ENCODE measurements at regions not wholly inside any gene's neighbourhood (a gene's known extent, or its start where the extent isn't known, plus 50 kb on each side); places are given as distances from the start of the nearest gene placed in this dataset.

- H3K4me3 ChIP-seq, result no peak overlapping the region
- H3K27me3 ChIP-seq (replicated peaks; ENCODE audit: insufficient read depth), result no peaks in the 10 kb centered on the region
- no peak for ATAC-seq (ENCODE audit: insufficient number of reproducible peaks, low FRiP score, low read depth)
- no peak overlapping the region for H3K27ac ChIP-seq
- no peak for TF ChIP-seq CTCF (IDR thresholded peaks at IDR 0.05)
- no peaks in the 10 kb centered on the region for H3K9me3 ChIP-seq
- H3K4me1 ChIP-seq (ENCODE audit: control insufficient read depth in 1 of 2, low read depth in 2 of 2), result no peaks in the 10 kb centered on the region
- no peak for DNase-seq (ENCODE audit: low spot score)
- no peaks in the 10 kb centered on the region for H3K36me3 ChIP-seq
Measured at GRCh38 chr13:72025836-72026235, 158.8 kb upstream of the DACH1 start.

- no peak for DNase-seq (ENCODE audit: low spot score)
- Histone ChIP-seq H3K9me3 (no peaks in the 10 kb centered on the region), H3K27ac (no peak overlapping the region), H3K27me3 (replicated peaks; ENCODE audit: insufficient read depth) (no peaks in the 10 kb centered on the region), H3K36me3 (no peaks in the 10 kb centered on the region), H3K4me3 (no peak overlapping the region), H3K4me1 (ENCODE audit: control insufficient read depth in 1 of 2, low read depth in 2 of 2) (no peaks in the 10 kb centered on the region)
- no peak for TF ChIP-seq CTCF (IDR thresholded peaks at IDR 0.05)
- ATAC-seq (ENCODE audit: insufficient number of reproducible peaks, low FRiP score, low read depth), result no peak
Measured at GRCh38 chr13:72023895-72024294, 156.9 kb upstream of the DACH1 start.

- Histone ChIP-seq H3K9me3 (no peaks in the 10 kb centered on the region), H3K36me3 (no peaks in the 10 kb centered on the region), H3K4me1 (ENCODE audit: control insufficient read depth in 1 of 2, low read depth in 2 of 2) (no peaks in the 10 kb centered on the region), H3K27ac (no peak overlapping the region), H3K27me3 (replicated peaks; ENCODE audit: insufficient read depth) (no peaks in the 10 kb centered on the region), H3K4me3 (no peak overlapping the region)
- ATAC-seq (ENCODE audit: insufficient number of reproducible peaks, low FRiP score, low read depth), result no peak
- no peak for TF ChIP-seq CTCF (IDR thresholded peaks at IDR 0.05)
- no peak for DNase-seq (ENCODE audit: low spot score)
Measured at GRCh38 chr13:72005455-72005854, 138.5 kb upstream of the DACH1 start.

GRCh38 chr13:72004784-72005374 lies 137.9 kb upstream of the DACH1 start:
- H3K27ac ChIP-seq, result no peak overlapping the region
- no peak for ATAC-seq (ENCODE audit: insufficient number of reproducible peaks, low FRiP score, low read depth)
- no peaks in the 10 kb centered on the region for H3K4me1 ChIP-seq (ENCODE audit: control insufficient read depth in 1 of 2, low read depth in 2 of 2)
- no peaks in the 10 kb centered on the region for H3K9me3 ChIP-seq
- no peaks in the 10 kb centered on the region for H3K36me3 ChIP-seq
- no peaks in the 10 kb centered on the region for H3K27me3 ChIP-seq (replicated peaks; ENCODE audit: insufficient read depth)
- no peak overlapping the region for H3K4me3 ChIP-seq
- TF ChIP-seq CTCF (IDR thresholded peaks at IDR 0.05), result no peak
- DNase-seq (ENCODE audit: low spot score), result no peak

GRCh38 chr13:72004246-72004645 lies 137.2 kb upstream of the DACH1 start:
- no peak for DNase-seq (ENCODE audit: low spot score)
- Histone ChIP-seq H3K27me3 (replicated peaks; ENCODE audit: insufficient read depth) (no peaks in the 10 kb centered on the region), H3K36me3 (no peaks in the 10 kb centered on the region), H3K27ac (no peak overlapping the region), H3K4me1 (ENCODE audit: control insufficient read depth in 1 of 2, low read depth in 2 of 2) (no peaks in the 10 kb centered on the region), H3K9me3 (no peaks in the 10 kb centered on the region), H3K4me3 (no peak overlapping the region)
- TF ChIP-seq CTCF (IDR thresholded peaks at IDR 0.05), result no peak
- ATAC-seq (ENCODE audit: insufficient number of reproducible peaks, low FRiP score, low read depth), result no peak
